ENCODE measurements at regions not wholly inside any gene's neighbourhood (a gene's known extent, or its start where the extent isn't known, plus 50 kb on each side); places are given as distances from the start of the nearest gene placed in this dataset.

- Histone ChIP-seq H3K9ac (ENCODE audit: control insufficient read depth, insufficient read depth, low read length) (no peak overlapping the region), H2AFZ (ENCODE audit: control insufficient read depth, low read depth, low read length) (no peak overlapping the region), H3K27ac (ENCODE audit: control insufficient read depth, insufficient read depth) (no peak overlapping the region), H4K20me1 (ENCODE audit: control insufficient read depth, insufficient read depth) (no peaks in the 10 kb centered on the region), H3K27me3 (replicated peaks in 1 of 2; ENCODE audit: control insufficient read depth in 2 of 2, insufficient read depth in 2 of 2, low read length in 1 of 2) (peaks cover 2 to 4% of the 10 kb centered on the region in 2 experiments), H3K36me3 (ENCODE audit: control insufficient read depth in 2 of 2, insufficient read depth in 2 of 2, low read length in 1 of 2) (no peaks in the 10 kb centered on the region), H3K4me1 (ENCODE audit: control insufficient read depth, insufficient read depth, low read length) (no peaks in the 10 kb centered on the region), H3K4me2 (ENCODE audit: control insufficient read depth, insufficient read depth) (no peak overlapping the region), H3K9me3 (replicated peaks; ENCODE audit: control insufficient read depth, insufficient read depth, low read length) (no peaks in the 10 kb centered on the region), H3K4me3 (no peak overlapping the region), H3K79me2 (ENCODE audit: control insufficient read depth, insufficient read depth, low read length) (no peaks in the 10 kb centered on the region)
- in situ Hi-C loops (cut with MboI) (no loop called here), intact Hi-C loops (cut with micrococcal nuclease; ENCODE audit: unreplicated experiment) (no loop called here)
- ChIA-PET CTCF (no interaction called here), SMC1A (ENCODE audit: uncharacterized antibody, unreplicated experiment) (no interaction called here), RAD21 (ENCODE audit: unreplicated experiment) (no interaction called here), POLR2A (no interaction called here)
- no TSS peak for BruUV-seq (replicated peaks)
- WGBS (ENCODE audit: insufficient coverage, insufficient replicate concordance, low lambda C conversion rate, missing lambda C conversion rate), result 70% methylated on average over 5 of the region's 5 CpGs
- TF ChIP-seq NR2C1 (IDR thresholded peaks at IDR 0.05), result no peak
- no peak for TF ChIP-seq GATAD2B (conservative IDR thresholded peaks at IDR 0.05; ENCODE audit: low read depth)
- no peak for TF ChIP-seq SP1 (IDR thresholded peaks at IDR 0.05; ENCODE audit: low read depth, low read length)
- TF ChIP-seq ZNF274 (IDR thresholded peaks at IDR 0.05; ENCODE audit: insufficient read depth, insufficient read length), result no peak
- TF ChIP-seq GABPA (IDR thresholded peaks at IDR 0.05; ENCODE audit: low read depth), result no peak
- no peak for TF ChIP-seq NBN (IDR thresholded peaks at IDR 0.05)
- no peak for TF ChIP-seq RELA (IDR thresholded peaks at IDR 0.05; ENCODE audit: borderline replicate concordance, partially characterized antibody)
- no peak for TF ChIP-seq SMAD5 (IDR thresholded peaks at IDR 0.05; ENCODE audit: low read depth)
- no peak for TF ChIP-seq HCFC1 (IDR thresholded peaks at IDR 0.05; ENCODE audit: low read length)
- TF ChIP-seq SMC3 (IDR thresholded peaks at IDR 0.05; ENCODE audit: borderline replicate concordance, low read length), result no peak
- TF ChIP-seq ASH2L (IDR thresholded peaks at IDR 0.05; ENCODE audit: borderline replicate concordance, low read depth), result no peak
- no peak for TF ChIP-seq MTA2 (IDR thresholded peaks at IDR 0.05; ENCODE audit: low read depth)
- no peak for TF ChIP-seq ATF3 (IDR thresholded peaks at IDR 0.05; ENCODE audit: borderline replicate concordance, extremely low read depth, low read depth, low read length)
- no peak for DNase-seq (ENCODE audit: low read depth, low spot score)
- ATAC-seq, result no peak
- no peak for FAIRE-seq
Observed at GRCh38 chr11:120019191-120019590, 118.7 kb downstream of the TRIM29 start.
